ENCODE measurements at regions not wholly inside any gene's neighbourhood (a gene's known extent, or its start where the extent isn't known, plus 50 kb on each side); places are given as distances from the start of the nearest gene placed in this dataset.

DNA sequence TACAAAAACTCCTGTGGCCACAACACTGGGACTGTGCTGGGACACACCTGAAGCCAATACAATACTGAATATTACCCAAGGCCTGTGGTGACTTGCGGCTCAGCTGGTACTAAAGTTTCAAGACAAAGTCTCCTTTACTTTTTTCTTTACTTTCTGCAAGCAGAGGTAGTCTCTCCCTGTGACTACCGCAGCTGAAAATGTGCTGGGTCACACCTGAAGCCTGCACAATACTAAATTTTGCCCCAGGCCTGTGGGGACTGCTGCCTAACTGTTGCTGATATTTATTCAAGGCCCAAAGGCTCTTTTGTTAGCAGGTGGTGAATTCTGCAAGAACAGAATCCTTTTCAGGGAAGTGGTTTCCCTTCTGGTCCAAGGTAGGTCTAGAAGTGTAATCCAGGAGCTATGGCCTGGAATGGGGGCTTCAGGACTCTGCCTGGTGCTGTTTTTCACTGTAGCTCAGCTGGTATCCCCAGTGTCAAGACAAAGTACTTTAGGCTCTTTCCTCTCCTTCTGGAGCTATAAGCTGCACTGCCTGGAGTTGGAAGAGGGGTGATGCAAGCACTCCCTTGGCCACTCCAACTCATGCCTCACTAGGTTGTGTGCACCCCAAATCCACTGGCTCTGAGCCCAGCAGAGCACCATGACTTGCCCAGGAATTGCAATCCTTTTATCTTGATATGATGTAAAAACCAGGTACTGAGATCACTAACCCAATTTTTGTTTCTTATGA is 489.4 kb downstream of the TECRL start:
- TF ChIP-seq, protein P1, sequence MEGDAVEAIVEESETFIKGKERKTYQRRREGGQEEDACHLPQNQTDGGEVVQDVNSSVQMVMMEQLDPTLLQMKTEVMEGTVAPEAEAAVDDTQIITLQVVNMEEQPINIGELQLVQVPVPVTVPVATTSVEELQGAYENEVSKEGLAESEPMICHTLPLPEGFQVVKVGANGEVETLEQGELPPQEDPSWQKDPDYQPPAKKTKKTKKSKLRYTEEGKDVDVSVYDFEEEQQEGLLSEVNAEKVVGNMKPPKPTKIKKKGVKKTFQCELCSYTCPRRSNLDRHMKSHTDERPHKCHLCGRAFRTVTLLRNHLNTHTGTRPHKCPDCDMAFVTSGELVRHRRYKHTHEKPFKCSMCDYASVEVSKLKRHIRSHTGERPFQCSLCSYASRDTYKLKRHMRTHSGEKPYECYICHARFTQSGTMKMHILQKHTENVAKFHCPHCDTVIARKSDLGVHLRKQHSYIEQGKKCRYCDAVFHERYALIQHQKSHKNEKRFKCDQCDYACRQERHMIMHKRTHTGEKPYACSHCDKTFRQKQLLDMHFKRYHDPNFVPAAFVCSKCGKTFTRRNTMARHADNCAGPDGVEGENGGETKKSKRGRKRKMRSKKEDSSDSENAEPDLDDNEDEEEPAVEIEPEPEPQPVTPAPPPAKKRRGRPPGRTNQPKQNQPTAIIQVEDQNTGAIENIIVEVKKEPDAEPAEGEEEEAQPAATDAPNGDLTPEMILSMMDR (IDR thresholded peaks at IDR 0.05 in 8 of 11, conservative IDR thresholded peaks at IDR 0.05 in 3 of 11): no peak
- TF ChIP-seq POLR2A (IDR thresholded peaks at IDR 0.05) (no peak), POLR2AphosphoS5 (IDR thresholded peaks at IDR 0.05) (no peak)
